ENCODE measurements at regions not wholly inside any gene's neighbourhood (a gene's known extent, or its start where the extent isn't known, plus 50 kb on each side); places are given as distances from the start of the nearest gene placed in this dataset.

DNA sequence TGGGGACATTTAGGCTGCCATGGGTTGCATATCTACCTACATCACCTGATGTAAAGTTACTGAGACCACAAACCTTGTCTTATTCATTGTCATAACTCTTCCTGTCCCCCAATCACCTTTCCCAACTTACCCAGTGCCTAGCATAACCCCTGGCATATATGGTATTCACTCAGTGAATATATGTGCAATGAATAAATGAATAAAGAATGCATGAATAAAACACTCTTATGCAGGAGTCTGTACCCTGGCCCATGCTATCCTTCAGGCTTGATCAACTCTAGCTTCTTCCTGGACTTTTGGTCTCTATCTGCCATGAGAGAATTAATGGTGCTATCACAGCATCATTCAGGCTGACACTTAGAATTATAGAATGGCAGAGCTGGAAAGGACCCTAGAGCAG, 285.2 kb downstream of the SMARCA2 start:
- H3K4me1 ChIP-seq (ENCODE audit: control insufficient read depth, insufficient read depth, low read length), result no peaks in the 10 kb centered on the region
- H3K4me3 ChIP-seq (ENCODE audit: low read depth, low read length), result no peak overlapping the region
- no peaks in the 10 kb centered on the region for H3K36me3 ChIP-seq (ENCODE audit: control insufficient read depth in 2 of 2, insufficient read depth in 1 of 2, low read length in 2 of 2)
- H3K27ac ChIP-seq (ENCODE audit: extremely low read depth, low read depth, low read length), result no peak overlapping the region
- TF ChIP-seq HOXA7 (CRISPR knock-in tag; IDR thresholded peaks at IDR 0.05; ENCODE audit: borderline replicate concordance) (no peak), GLIS2 (tag by site-specific recombination; IDR thresholded peaks at IDR 0.05) (no peak), ZNF426 (tag by site-specific recombination; IDR thresholded peaks at IDR 0.05) (no peak), MYNN (tag by site-specific recombination; IDR thresholded peaks at IDR 0.05; ENCODE audit: borderline replicate concordance) (no peak), ZNF157 (tag by site-specific recombination; IDR thresholded peaks at IDR 0.05) (no peak), ZNF24 (tag by site-specific recombination; IDR thresholded peaks at IDR 0.05) (no peak), ZNF398 (tag by site-specific recombination; IDR thresholded peaks at IDR 0.05) (no peak), ZXDB (tag by site-specific recombination; IDR thresholded peaks at IDR 0.05) (no peak), ZBTB48 (tag by site-specific recombination; IDR thresholded peaks at IDR 0.05) (no peak), ZNF654 (tag by site-specific recombination; IDR thresholded peaks at IDR 0.05; ENCODE audit: low read depth) (no peak), KLF8 (tag by site-specific recombination; IDR thresholded peaks at IDR 0.05) (no peak), ZNF48 (tag by site-specific recombination; IDR thresholded peaks at IDR 0.05) (no peak)
- TF ChIP-seq, protein P1, sequence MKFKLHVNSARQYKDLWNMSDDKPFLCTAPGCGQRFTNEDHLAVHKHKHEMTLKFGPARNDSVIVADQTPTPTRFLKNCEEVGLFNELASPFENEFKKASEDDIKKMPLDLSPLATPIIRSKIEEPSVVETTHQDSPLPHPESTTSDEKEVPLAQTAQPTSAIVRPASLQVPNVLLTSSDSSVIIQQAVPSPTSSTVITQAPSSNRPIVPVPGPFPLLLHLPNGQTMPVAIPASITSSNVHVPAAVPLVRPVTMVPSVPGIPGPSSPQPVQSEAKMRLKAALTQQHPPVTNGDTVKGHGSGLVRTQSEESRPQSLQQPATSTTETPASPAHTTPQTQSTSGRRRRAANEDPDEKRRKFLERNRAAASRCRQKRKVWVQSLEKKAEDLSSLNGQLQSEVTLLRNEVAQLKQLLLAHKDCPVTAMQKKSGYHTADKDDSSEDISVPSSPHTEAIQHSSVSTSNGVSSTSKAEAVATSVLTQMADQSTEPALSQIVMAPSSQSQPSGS (tag by site-specific recombination; IDR thresholded peaks at IDR 0.05; ENCODE audit: low read depth), result no peak
- TF ChIP-seq, protein P2, sequence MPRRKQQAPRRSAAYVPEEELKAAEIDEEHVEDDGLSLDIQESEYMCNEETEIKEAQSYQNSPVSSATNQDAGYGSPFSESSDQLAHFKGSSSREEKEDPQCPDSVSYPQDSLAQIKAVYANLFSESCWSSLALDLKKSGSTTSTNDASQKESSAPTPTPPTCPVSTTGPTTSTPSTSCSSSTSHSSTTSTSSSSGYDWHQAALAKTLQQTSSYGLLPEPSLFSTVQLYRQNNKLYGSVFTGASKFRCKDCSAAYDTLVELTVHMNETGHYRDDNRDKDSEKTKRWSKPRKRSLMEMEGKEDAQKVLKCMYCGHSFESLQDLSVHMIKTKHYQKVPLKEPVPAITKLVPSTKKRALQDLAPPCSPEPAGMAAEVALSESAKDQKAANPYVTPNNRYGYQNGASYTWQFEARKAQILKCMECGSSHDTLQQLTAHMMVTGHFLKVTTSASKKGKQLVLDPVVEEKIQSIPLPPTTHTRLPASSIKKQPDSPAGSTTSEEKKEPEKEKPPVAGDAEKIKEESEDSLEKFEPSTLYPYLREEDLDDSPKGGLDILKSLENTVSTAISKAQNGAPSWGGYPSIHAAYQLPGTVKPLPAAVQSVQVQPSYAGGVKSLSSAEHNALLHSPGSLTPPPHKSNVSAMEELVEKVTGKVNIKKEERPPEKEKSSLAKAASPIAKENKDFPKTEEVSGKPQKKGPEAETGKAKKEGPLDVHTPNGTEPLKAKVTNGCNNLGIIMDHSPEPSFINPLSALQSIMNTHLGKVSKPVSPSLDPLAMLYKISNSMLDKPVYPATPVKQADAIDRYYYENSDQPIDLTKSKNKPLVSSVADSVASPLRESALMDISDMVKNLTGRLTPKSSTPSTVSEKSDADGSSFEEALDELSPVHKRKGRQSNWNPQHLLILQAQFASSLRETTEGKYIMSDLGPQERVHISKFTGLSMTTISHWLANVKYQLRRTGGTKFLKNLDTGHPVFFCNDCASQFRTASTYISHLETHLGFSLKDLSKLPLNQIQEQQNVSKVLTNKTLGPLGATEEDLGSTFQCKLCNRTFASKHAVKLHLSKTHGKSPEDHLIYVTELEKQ (tag by site-specific recombination; IDR thresholded peaks at IDR 0.05; ENCODE audit: borderline replicate concordance), result no peak
- ChIA-PET CTCF (interaction anchor here (0.8 kb wide), 1 partner anchor 9 kb away, joined by 3 read pairs; no protein-coding TSS in a partner anchor), POLR2A (no interaction called here)
- H3K9me3 ChIP-seq (ENCODE audit: control insufficient read depth, insufficient read depth, low read depth, low read length), result no peaks in the 10 kb centered on the region

DNA sequence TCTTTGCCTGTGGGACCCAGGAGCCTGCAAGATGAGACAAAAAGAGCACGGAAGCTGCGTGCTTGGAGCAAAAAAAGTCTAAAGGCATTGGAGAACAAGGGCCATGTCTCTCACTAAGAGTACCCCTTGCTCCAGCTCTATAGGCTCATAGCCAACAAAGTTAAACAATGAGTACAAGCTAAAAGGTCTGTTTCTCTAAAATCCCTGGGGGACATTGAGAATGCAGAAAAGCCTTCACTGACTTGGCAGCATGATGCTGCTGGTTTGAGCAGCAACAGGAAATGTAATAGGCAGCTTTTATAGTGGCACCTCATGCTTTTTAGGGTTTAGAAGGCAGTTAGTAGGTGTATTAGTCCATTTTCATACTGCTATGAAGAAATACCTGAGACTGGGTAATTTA, 287.5 kb downstream of the SMARCA2 start:
- TF ChIP-seq ZNF133 (tag by site-specific recombination; IDR thresholded peaks at IDR 0.05) (no peak), ZNF558 (tag by site-specific recombination; IDR thresholded peaks at IDR 0.05) (no peak), MEIS1 (CRISPR knock-in tag; IDR thresholded peaks at IDR 0.05; ENCODE audit: borderline replicate concordance) (no peak), ZXDB (tag by site-specific recombination; IDR thresholded peaks at IDR 0.05) (no peak), ZNF169 (tag by site-specific recombination; IDR thresholded peaks at IDR 0.05) (no peak), KLF8 (tag by site-specific recombination; IDR thresholded peaks at IDR 0.05) (no peak), ZNF555 (tag by site-specific recombination; conservative IDR thresholded peaks at IDR 0.05) (no peak), OVOL3 (tag by site-specific recombination; IDR thresholded peaks at IDR 0.05) (no peak), ZBTB8A (tag by site-specific recombination; IDR thresholded peaks at IDR 0.05) (no peak), KLF1 (tag by site-specific recombination; IDR thresholded peaks at IDR 0.05) (no peak), HOXA7 (CRISPR knock-in tag; IDR thresholded peaks at IDR 0.05; ENCODE audit: borderline replicate concordance) (no peak), ZNF843 (tag by site-specific recombination; IDR thresholded peaks at IDR 0.05) (no peak), ZIC2 (tag by site-specific recombination; IDR thresholded peaks at IDR 0.05) (no peak)
- TF ChIP-seq, protein P3, sequence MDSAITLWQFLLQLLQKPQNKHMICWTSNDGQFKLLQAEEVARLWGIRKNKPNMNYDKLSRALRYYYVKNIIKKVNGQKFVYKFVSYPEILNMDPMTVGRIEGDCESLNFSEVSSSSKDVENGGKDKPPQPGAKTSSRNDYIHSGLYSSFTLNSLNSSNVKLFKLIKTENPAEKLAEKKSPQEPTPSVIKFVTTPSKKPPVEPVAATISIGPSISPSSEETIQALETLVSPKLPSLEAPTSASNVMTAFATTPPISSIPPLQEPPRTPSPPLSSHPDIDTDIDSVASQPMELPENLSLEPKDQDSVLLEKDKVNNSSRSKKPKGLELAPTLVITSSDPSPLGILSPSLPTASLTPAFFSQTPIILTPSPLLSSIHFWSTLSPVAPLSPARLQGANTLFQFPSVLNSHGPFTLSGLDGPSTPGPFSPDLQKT (IDR thresholded peaks at IDR 0.05; ENCODE audit: borderline replicate concordance, low read depth, low read length), result no peak
- H3K27ac ChIP-seq (ENCODE audit: extremely low read depth, low read depth, low read length), result no peak overlapping the region
- CTCF ChIA-PET, result no interaction called here
- no peaks in the 10 kb centered on the region for H3K36me3 ChIP-seq (ENCODE audit: control insufficient read depth in 2 of 2, insufficient read depth in 1 of 2, low read length in 2 of 2)
- no peaks in the 10 kb centered on the region for H3K9me3 ChIP-seq (ENCODE audit: control insufficient read depth, insufficient read depth, low read depth, low read length)
- no peaks in the 10 kb centered on the region for H3K4me1 ChIP-seq (ENCODE audit: control insufficient read depth, insufficient read depth, low read length)
- POLR2A ChIA-PET, result no interaction called here
- H3K4me3 ChIP-seq (ENCODE audit: low read depth, low read length), result no peak overlapping the region
